GM06990 (cell line): ENCODE measurements at regions not wholly inside any gene's neighbourhood (a gene's known extent, or its start where the extent isn't known, plus 50 kb on each side); places are given as distances from the start of the nearest gene placed in this dataset.
"Not testable (repeated sequence)": the region's sequence is repeated elsewhere in the genome, so short reads cannot be mapped to it uniquely, and the experiment has no call there.

Source experiments
- DNase-seq: peaks from one replicate; pipeline ENCODE4 v3.0.0-alpha.2; 2011; ENCODE audit not compliant: insufficient read length; ENCODE audit errors: extremely low read depth
- H3K27me3 ChIP-seq: replicated peaks from 2 replicates; pipeline ENCODE4 v1.6.0; 2011; ENCODE audit warnings: low read length; ENCODE audit not compliant: control insufficient read depth, insufficient read depth
- H3K36me3 ChIP-seq: 2 replicates; pipeline ENCODE4 v1.5.1; 2011; ENCODE audit warnings: low read length; ENCODE audit not compliant: control insufficient read depth, insufficient read depth
- H3K4me3 ChIP-seq: replicated peaks from 2 replicates; pipeline ENCODE4 v1.5.1; 2011; ENCODE audit warnings: low read depth, mild to moderate bottlenecking, control low read depth, low read length
- CTCF ChIP-seq: IDR thresholded peaks from 2 replicates; pipeline ENCODE4 v1.5.1; 2011; ENCODE audit warnings: low read length, control low read depth, mild to moderate bottlenecking, inconsistent platforms; ENCODE audit not compliant: insufficient read depth, poor library complexity, severe bottlenecking

GRCh38 chr2:234865040-234865439, 86.8 kb upstream of the SH3BP4 start:
- no peaks in the 10 kb centered on the region for H3K36me3 ChIP-seq
- H3K4me3 ChIP-seq, result no peak overlapping the region
- H3K27me3 ChIP-seq, result no peaks in the 10 kb centered on the region; the same call in 1 of the 2 replicates
- DNase-seq, result no peak
- TF ChIP-seq CTCF, result no peak

DNA sequence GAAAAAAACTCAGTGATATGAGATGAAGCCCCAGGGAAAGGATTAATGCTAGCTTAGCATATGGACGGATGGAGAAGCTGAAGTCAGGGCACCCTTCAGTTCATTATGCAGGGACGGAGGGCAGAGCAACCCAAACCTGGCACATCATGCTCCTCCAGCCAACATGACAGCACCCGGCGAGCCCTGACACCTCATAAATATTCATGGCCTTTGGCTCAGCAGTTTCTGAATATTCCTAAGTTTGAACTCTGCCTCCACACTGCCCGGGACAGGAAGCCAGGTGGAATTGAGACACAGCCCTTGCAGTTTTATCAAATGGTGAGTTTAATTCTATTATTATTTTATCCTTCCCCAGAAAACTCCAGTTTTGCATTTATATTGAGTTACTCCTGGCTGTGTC, 87.3 kb upstream of the SH3BP4 start:
- H3K4me3 ChIP-seq, result no peak overlapping the region
- TF ChIP-seq CTCF, result no peak
- no peak for DNase-seq
- H3K27me3 ChIP-seq, result no peaks in the 10 kb centered on the region; the same call in 1 of the 2 replicates
- H3K36me3 ChIP-seq, result no peaks in the 10 kb centered on the region

DNA sequence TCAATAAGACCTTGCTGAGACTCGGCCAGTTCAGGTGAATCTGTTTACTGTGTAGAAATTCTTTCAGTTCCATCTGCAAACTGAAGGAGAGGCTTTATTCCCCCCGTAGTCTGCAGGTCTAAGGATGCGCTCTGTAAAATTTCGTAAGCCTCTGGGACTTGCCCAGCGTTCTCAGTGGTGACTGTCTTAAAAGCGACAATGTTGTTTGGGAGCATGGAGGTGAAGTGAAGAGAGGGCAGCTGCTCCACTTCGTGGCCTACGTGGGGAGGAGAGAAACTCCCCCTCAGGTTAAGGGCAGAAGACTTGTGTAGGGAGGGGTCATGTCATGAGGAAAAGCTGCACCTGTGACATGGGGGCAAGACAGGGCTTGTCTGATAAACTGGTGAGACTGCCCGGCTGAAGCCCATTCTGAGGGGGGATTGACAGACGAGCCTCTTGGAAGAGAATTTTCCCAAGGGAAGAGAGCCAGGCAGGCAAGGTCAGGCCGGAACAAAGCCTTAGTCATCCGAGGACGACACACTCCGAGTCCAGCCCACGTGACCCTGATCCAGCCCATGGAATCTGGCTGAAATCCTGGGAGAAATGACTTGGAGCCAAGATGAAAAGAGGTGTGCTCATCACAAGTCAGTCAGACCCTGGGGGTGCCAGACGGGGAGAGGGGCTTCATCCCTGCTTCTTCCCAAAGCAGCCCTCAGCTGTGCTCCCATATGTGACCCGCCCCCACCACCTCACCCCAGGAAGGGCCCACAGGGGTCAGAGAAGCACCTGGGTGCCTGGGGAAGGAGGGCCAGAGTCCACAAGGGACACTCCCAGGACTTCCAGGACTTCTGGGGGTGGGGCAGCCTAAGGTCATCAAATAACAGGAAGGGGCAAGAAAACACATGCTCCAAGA, 88.5 kb upstream of the SH3BP4 start:
- no peaks in the 10 kb centered on the region for H3K36me3 ChIP-seq
- DNase-seq, result no peak

GRCh38 chr2:234861841-234862735, 89.7 kb upstream of the SH3BP4 start:
- H3K36me3 ChIP-seq, result no peaks in the 10 kb centered on the region
- H3K4me3 ChIP-seq, result no peak overlapping the region
- DNase-seq, result no peak
- TF ChIP-seq CTCF, result no peak
- no peaks in the 10 kb centered on the region; the same call in 1 of the 2 replicates for H3K27me3 ChIP-seq

More for the DNA sequence above, 88.5 kb upstream of the SH3BP4 start:
- TF ChIP-seq CTCF, result no peak
- H3K4me3 ChIP-seq, result no peak overlapping the region
- no peaks in the 10 kb centered on the region; the same call in 1 of the 2 replicates for H3K27me3 ChIP-seq

DNA sequence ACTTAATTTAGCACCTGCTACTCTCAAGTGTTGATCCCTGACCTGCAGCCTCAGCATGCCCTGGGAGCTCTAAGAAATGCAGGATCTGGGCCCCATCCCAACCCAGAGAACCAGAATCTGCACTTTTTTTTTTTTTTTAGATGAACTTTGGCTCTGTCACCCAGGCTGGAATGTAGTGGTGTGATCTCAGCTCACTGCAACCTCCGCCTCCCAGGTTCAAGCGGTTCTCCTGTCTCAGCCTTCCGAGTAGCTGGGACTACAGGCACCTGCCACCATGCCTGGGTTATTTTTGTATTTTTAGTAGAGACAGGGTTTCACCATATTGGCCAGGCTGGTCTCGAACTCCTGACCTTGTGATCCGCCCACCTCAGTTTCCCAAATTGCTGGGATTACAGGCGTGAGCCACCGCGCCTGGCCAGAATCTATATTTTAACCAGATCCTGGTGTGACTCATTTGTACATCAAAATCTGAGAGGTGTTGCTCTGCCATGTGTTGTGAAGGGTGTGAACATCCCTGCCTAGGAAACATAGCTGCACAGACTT, 92.4 kb upstream of the SH3BP4 start:
- H3K4me3 ChIP-seq, H3K36me3 ChIP-seq, DNase-seq, H3K27me3 ChIP-seq: not testable (repeated sequence)
